ENCODE measurements at regions not wholly inside any gene's neighbourhood (a gene's known extent, or its start where the extent isn't known, plus 50 kb on each side); places are given as distances from the start of the nearest gene placed in this dataset.

GRCh38 chr5:96576876-96577275, 85.3 kb upstream of the CAST start:
- H3K4me3 Mint-ChIP-seq = no peak overlapping the region
- Histone ChIP-seq H3K4me1 (ENCODE audit: control insufficient read depth, insufficient read depth, low read length, poor library complexity, severe bottlenecking) (no peaks in the 10 kb centered on the region), H3K9me3 (ENCODE audit: control insufficient read depth in 2 of 2, low read length in 2 of 2) (no peaks in the 10 kb centered on the region), H3K36me3 (ENCODE audit: control insufficient read depth, insufficient read depth, low read length) (no peaks in the 10 kb centered on the region), H3K4me3 (ENCODE audit: low read depth, low read length) (no peak overlapping the region), H3K27me3 (ENCODE audit: control insufficient read depth, insufficient read depth, low read length) (no peaks in the 10 kb centered on the region), H3K27ac (ENCODE audit: insufficient read depth, low read length, poor library complexity, severe bottlenecking) (no peak overlapping the region)
- no peaks in the 10 kb centered on the region for H3K4me1 Mint-ChIP-seq
- H3K36me3 Mint-ChIP-seq = no peaks in the 10 kb centered on the region
- no peaks in the 10 kb centered on the region for H3K9me3 Mint-ChIP-seq
- H3K27ac Mint-ChIP-seq = peak overlapping the region in 1 of 3 donors; percentile 32
- ATAC-seq (ENCODE audit: low read depth in 2 of 2) = no peak
- DNase-seq = no peak
- peaks cover 9% of the 10 kb centered on the region for H3K27me3 Mint-ChIP-seq

- H3K4me3 Mint-ChIP-seq = no peak overlapping the region
- ATAC-seq (ENCODE audit: low read depth in 2 of 2) (no peak), DNase-seq (no peak)
- Histone ChIP-seq H3K9me3 (ENCODE audit: control insufficient read depth in 2 of 2, low read length in 2 of 2) (no peaks in the 10 kb centered on the region), H3K36me3 (ENCODE audit: control insufficient read depth, insufficient read depth, low read length) (no peaks in the 10 kb centered on the region), H3K27me3 (ENCODE audit: control insufficient read depth, insufficient read depth, low read length) (no peaks in the 10 kb centered on the region), H3K27ac (ENCODE audit: insufficient read depth, low read length, poor library complexity, severe bottlenecking) (no peak overlapping the region), H3K4me1 (ENCODE audit: control insufficient read depth, insufficient read depth, low read length, poor library complexity, severe bottlenecking) (no peaks in the 10 kb centered on the region), H3K4me3 (ENCODE audit: low read depth, low read length) (no peak overlapping the region)
- H3K36me3 Mint-ChIP-seq = no peaks in the 10 kb centered on the region
- no peak overlapping the region for H3K27ac Mint-ChIP-seq
- H3K4me1 Mint-ChIP-seq = no peaks in the 10 kb centered on the region
- H3K9me3 Mint-ChIP-seq = no peaks in the 10 kb centered on the region
- H3K27me3 Mint-ChIP-seq = peaks cover 9% of the 10 kb centered on the region
Observed at GRCh38 chr5:96577909-96578308, 84.3 kb upstream of the CAST start.

GRCh38 chr5:96579711-96580110, 82.5 kb upstream of the CAST start:
- peaks cover 2% of the 10 kb centered on the region for H3K27me3 ChIP-seq (ENCODE audit: control insufficient read depth, insufficient read depth, low read length)
- no peaks in the 10 kb centered on the region for H3K36me3 ChIP-seq (ENCODE audit: control insufficient read depth, insufficient read depth, low read length)
- no peak overlapping the region for H3K27ac ChIP-seq (ENCODE audit: insufficient read depth, low read length, poor library complexity, severe bottlenecking)
- Mint-ChIP-seq H3K36me3 (no peaks in the 10 kb centered on the region), H3K4me1 (peaks cover 0 to 7% (median 4%) of the 10 kb centered on the region in 4 donors), H3K4me3 (no peak overlapping the region), H3K9me3 (no peaks in the 10 kb centered on the region), H3K27me3 (peaks cover 13% of the 10 kb centered on the region), H3K27ac (no peak overlapping the region)
- no peaks in the 10 kb centered on the region for H3K9me3 ChIP-seq (ENCODE audit: control insufficient read depth in 2 of 2, low read length in 2 of 2)
- no peaks in the 10 kb centered on the region for H3K4me1 ChIP-seq (ENCODE audit: control insufficient read depth, insufficient read depth, low read length, poor library complexity, severe bottlenecking)
- no peak for ATAC-seq (ENCODE audit: low read depth in 2 of 2)
- DNase-seq = no peak
- H3K4me3 ChIP-seq (ENCODE audit: low read depth, low read length) = no peak overlapping the region

GRCh38 chr5:96582343-96582742, 79.8 kb upstream of the CAST start:
- H3K4me3 Mint-ChIP-seq = no peak overlapping the region
- DNase-seq = no peak
- peaks cover 28% of the 10 kb centered on the region for H3K27me3 Mint-ChIP-seq
- Histone ChIP-seq H3K9me3 (ENCODE audit: control insufficient read depth in 2 of 2, low read length in 2 of 2) (no peaks in the 10 kb centered on the region), H3K27me3 (ENCODE audit: control insufficient read depth, insufficient read depth, low read length) (peaks cover 8% of the 10 kb centered on the region), H3K4me3 (ENCODE audit: low read depth, low read length) (no peak overlapping the region), H3K4me1 (ENCODE audit: control insufficient read depth, insufficient read depth, low read length, poor library complexity, severe bottlenecking) (no peaks in the 10 kb centered on the region), H3K36me3 (ENCODE audit: control insufficient read depth, insufficient read depth, low read length) (no peaks in the 10 kb centered on the region), H3K27ac (ENCODE audit: insufficient read depth, low read length, poor library complexity, severe bottlenecking) (no peak overlapping the region)
- no peaks in the 10 kb centered on the region for H3K9me3 Mint-ChIP-seq
- no peaks in the 10 kb centered on the region for H3K36me3 Mint-ChIP-seq
- H3K27ac Mint-ChIP-seq = no peak overlapping the region
- H3K4me1 Mint-ChIP-seq = peaks cover 0 to 11% (median 4%) of the 10 kb centered on the region in 4 donors
- ATAC-seq (ENCODE audit: low read depth in 2 of 2) = no peak

GRCh38 chr5:96584712-96585111, 77.5 kb upstream of the CAST start:
- H3K27ac Mint-ChIP-seq = no peak overlapping the region
- DNase-seq (no peak), ATAC-seq (ENCODE audit: low read depth in 2 of 2) (no peak)

GRCh38 chr5:96588539-96588938, 73.6 kb upstream of the CAST start:
- Mint-ChIP-seq H3K4me3 (no peak overlapping the region), H3K36me3 (no peaks in the 10 kb centered on the region), H3K27ac (no peak overlapping the region), H3K9me3 (no peaks in the 10 kb centered on the region), H3K4me1 (peaks cover 0 to 11% (median 4%) of the 10 kb centered on the region in 4 donors), H3K27me3 (peaks cover 47% of the 10 kb centered on the region)
- DNase-seq (no peak), ATAC-seq (ENCODE audit: low read depth in 2 of 2) (no peak)
- peaks cover 13% of the 10 kb centered on the region for H3K27me3 ChIP-seq (ENCODE audit: control insufficient read depth, insufficient read depth, low read length)
- H3K36me3 ChIP-seq (ENCODE audit: control insufficient read depth, insufficient read depth, low read length) = no peaks in the 10 kb centered on the region
- H3K27ac ChIP-seq (ENCODE audit: insufficient read depth, low read length, poor library complexity, severe bottlenecking) = no peak overlapping the region
- H3K4me3 ChIP-seq (ENCODE audit: low read depth, low read length) = no peak overlapping the region
- no peaks in the 10 kb centered on the region for H3K4me1 ChIP-seq (ENCODE audit: control insufficient read depth, insufficient read depth, low read length, poor library complexity, severe bottlenecking)
- H3K9me3 ChIP-seq (ENCODE audit: control insufficient read depth in 2 of 2, low read length in 2 of 2) = no peaks in the 10 kb centered on the region

More at GRCh38 chr5:96584712-96585111, 77.5 kb upstream of the CAST start:
- peaks cover 26% of the 10 kb centered on the region for H3K27me3 Mint-ChIP-seq
- peaks cover 0 to 11% (median 4%) of the 10 kb centered on the region in 4 donors for H3K4me1 Mint-ChIP-seq
- Histone ChIP-seq H3K27me3 (ENCODE audit: control insufficient read depth, insufficient read depth, low read length) (peaks cover 13% of the 10 kb centered on the region), H3K4me3 (ENCODE audit: low read depth, low read length) (no peak overlapping the region), H3K36me3 (ENCODE audit: control insufficient read depth, insufficient read depth, low read length) (no peaks in the 10 kb centered on the region), H3K27ac (ENCODE audit: insufficient read depth, low read length, poor library complexity, severe bottlenecking) (no peak overlapping the region), H3K9me3 (ENCODE audit: control insufficient read depth in 2 of 2, low read length in 2 of 2) (no peaks in the 10 kb centered on the region), H3K4me1 (ENCODE audit: control insufficient read depth, insufficient read depth, low read length, poor library complexity, severe bottlenecking) (no peaks in the 10 kb centered on the region)
- peak overlapping the region in 1 of 4 donors; percentile 14 for H3K4me3 Mint-ChIP-seq
- H3K9me3 Mint-ChIP-seq = no peaks in the 10 kb centered on the region
- H3K36me3 Mint-ChIP-seq = no peaks in the 10 kb centered on the region

- Histone ChIP-seq H3K27ac (ENCODE audit: insufficient read depth, low read length, poor library complexity, severe bottlenecking) (no peak overlapping the region), H3K36me3 (ENCODE audit: control insufficient read depth, insufficient read depth, low read length) (no peaks in the 10 kb centered on the region), H3K9me3 (ENCODE audit: control insufficient read depth in 2 of 2, low read length in 2 of 2) (no peaks in the 10 kb centered on the region), H3K4me1 (ENCODE audit: control insufficient read depth, insufficient read depth, low read length, poor library complexity, severe bottlenecking) (no peaks in the 10 kb centered on the region), H3K27me3 (ENCODE audit: control insufficient read depth, insufficient read depth, low read length) (peaks cover 11% of the 10 kb centered on the region), H3K4me3 (ENCODE audit: low read depth, low read length) (no peak overlapping the region)
- ATAC-seq (ENCODE audit: low read depth in 2 of 2) (no peak), DNase-seq (no peak)
- Mint-ChIP-seq H3K36me3 (no peaks in the 10 kb centered on the region), H3K27ac (peak overlapping the region in 1 of 3 donors; percentile 52), H3K27me3 (peaks cover 47% of the 10 kb centered on the region), H3K9me3 (no peaks in the 10 kb centered on the region), H3K4me3 (no peak overlapping the region), H3K4me1 (peaks cover 0 to 4% (median 0%) of the 10 kb centered on the region in 4 donors)
Observed at GRCh38 chr5:96590796-96591195, 71.4 kb upstream of the CAST start.

- no peaks in the 10 kb centered on the region for H3K36me3 ChIP-seq (ENCODE audit: control insufficient read depth, insufficient read depth, low read length)
- H3K27me3 ChIP-seq (ENCODE audit: control insufficient read depth, insufficient read depth, low read length) = no peaks in the 10 kb centered on the region
- H3K4me3 ChIP-seq (ENCODE audit: low read depth, low read length) = no peak overlapping the region
- no peak overlapping the region for H3K27ac Mint-ChIP-seq
- ATAC-seq (ENCODE audit: low read depth in 2 of 2) (no peak), DNase-seq (peak in 2 of 3 donors; percentile 27 to 42)
- H3K4me1 ChIP-seq (ENCODE audit: control insufficient read depth, insufficient read depth, low read length, poor library complexity, severe bottlenecking) = no peaks in the 10 kb centered on the region
- H3K9me3 Mint-ChIP-seq = no peaks in the 10 kb centered on the region
- H3K27me3 Mint-ChIP-seq = peaks cover 25% of the 10 kb centered on the region
- H3K36me3 Mint-ChIP-seq = no peaks in the 10 kb centered on the region
- H3K9me3 ChIP-seq (ENCODE audit: control insufficient read depth in 2 of 2, low read length in 2 of 2) = no peaks in the 10 kb centered on the region
- H3K4me3 Mint-ChIP-seq = no peak overlapping the region
- no peak overlapping the region for H3K27ac ChIP-seq (ENCODE audit: insufficient read depth, low read length, poor library complexity, severe bottlenecking)
- peaks cover 0 to 5% (median 0%) of the 10 kb centered on the region in 4 donors for H3K4me1 Mint-ChIP-seq
Observed at GRCh38 chr5:96595300-96596090, 66.7 kb upstream of the CAST start.

Data from CD4-positive, CD25-positive, alpha-beta regulatory T cell (primary cell).